ENCODE measurements at regions not wholly inside any gene's neighbourhood (a gene's known extent, or its start where the extent isn't known, plus 50 kb on each side); places are given as distances from the start of the nearest gene placed in this dataset.

GRCh38 chr4:152156442-152156841, 379.4 kb downstream of the FBXW7 start:
- no peak for DNase-seq (ENCODE audit: low read depth, low spot score)
- ChIA-PET CTCF (no interaction called here), POLR2A (no interaction called here)
- H3K4me3 ChIP-seq (ENCODE audit: low read depth, low read length): no peak overlapping the region
- TF ChIP-seq CTCF (IDR thresholded peaks at IDR 0.05; ENCODE audit: insufficient read depth, low read length, missing control alignments): no peak

DNA sequence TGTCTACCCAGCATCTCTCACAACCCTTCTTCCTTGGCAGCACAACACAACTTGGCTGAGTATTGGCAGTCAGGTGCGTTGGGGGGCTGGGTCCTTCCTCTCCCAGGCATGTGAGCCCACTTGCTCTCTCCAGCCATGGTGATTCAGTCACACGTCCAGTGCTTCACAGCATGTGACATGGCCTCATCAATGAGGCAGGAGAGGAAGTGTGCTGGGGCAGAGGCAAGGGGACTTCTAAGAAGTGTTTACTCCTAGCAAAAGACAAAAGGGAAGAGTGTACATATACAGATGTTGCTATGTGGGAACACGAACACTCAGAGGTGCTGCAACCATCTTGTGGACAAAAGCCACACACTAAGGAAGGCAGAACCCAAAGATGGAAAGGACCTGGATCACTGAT, 380.8 kb downstream of the FBXW7 start:
- CTCF ChIA-PET: no interaction called here
- TF ChIP-seq CTCF (IDR thresholded peaks at IDR 0.05; ENCODE audit: insufficient read depth, low read length, missing control alignments): no peak
- POLR2A ChIA-PET: no interaction called here
- DNase-seq (ENCODE audit: low read depth, low spot score): no peak
- no peak overlapping the region for H3K4me3 ChIP-seq (ENCODE audit: low read depth, low read length)

- DNase-seq (ENCODE audit: low read depth, low spot score): no peak
- no peak overlapping the region for H3K4me3 ChIP-seq (ENCODE audit: low read depth, low read length)
- CTCF ChIA-PET: no interaction called here
- POLR2A ChIA-PET: no interaction called here
- no peak for TF ChIP-seq CTCF (IDR thresholded peaks at IDR 0.05; ENCODE audit: insufficient read depth, low read length, missing control alignments)
Observed at GRCh38 chr4:152154433-152154832, 381.5 kb downstream of the FBXW7 start.

DNA sequence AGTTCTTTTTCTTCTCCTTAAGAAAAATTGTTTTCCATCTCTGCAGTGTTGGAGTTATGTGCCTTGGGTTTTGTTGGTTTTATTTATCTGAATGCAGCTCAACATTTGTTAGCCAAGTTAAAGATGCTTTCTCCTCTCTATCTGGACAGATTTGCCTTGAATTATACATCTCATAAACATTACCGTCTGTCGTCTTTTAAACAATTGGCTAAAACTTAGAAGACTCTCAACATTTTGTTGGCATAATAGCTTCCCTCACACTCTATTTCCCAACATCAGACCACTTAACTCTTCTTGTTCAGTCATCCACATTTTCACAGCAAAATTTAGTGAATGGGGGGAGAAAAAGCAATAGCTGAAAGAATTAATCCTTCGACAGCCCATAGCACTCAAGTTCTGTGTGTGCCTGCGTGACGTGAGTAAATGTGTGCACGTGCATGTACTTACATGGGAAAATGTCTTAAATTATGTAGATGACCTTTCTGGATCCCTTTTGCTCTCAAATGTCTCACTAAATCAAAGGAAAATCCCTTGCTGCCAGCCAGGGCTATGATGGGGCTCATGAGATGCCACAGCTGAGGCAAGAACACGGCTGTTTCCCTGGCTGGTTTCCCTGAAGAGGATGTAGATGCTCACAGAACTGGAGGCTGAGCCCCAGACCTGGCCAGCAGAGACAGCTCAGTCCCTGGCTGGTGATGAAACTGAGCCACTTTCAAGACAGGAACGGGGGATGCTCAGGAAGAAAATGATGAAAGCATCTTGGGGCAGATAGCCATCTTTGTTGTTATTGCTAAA, 382.2 kb downstream of the FBXW7 start:
- no peak for TF ChIP-seq CTCF (IDR thresholded peaks at IDR 0.05; ENCODE audit: insufficient read depth, low read length, missing control alignments)
- no peak for DNase-seq (ENCODE audit: low read depth, low spot score)
- H3K4me3 ChIP-seq (ENCODE audit: low read depth, low read length): no peak overlapping the region
- CTCF ChIA-PET: no interaction called here
- POLR2A ChIA-PET: no interaction called here

DNA sequence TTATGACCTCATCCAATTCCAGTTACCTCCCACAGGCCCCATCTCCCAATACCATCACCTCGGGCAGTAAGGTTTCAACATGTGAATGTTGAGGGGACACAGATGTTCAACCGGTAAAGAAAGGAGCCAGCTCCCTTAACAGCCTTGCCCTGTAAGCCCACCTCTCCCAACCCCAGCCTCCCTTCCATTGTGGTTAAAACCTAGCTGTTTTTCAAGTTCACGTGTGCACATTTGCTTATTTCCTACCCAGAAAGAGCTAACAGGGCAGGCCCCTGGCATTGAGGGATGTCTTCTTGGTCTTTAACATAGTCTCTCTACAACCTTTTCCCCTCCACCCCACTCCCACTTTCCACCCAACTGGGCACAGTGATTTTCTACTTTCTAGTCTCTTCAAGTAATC, 385.7 kb downstream of the FBXW7 start:
- H3K4me3 ChIP-seq (ENCODE audit: low read depth, low read length): no peak overlapping the region
- TF ChIP-seq CTCF (IDR thresholded peaks at IDR 0.05; ENCODE audit: insufficient read depth, low read length, missing control alignments): no peak
- ChIA-PET CTCF (no interaction called here), POLR2A (no interaction called here)
- no peak for DNase-seq (ENCODE audit: low read depth, low spot score)

- no peak overlapping the region for H3K4me3 ChIP-seq (ENCODE audit: low read depth, low read length)
- POLR2A ChIA-PET: no interaction called here
- TF ChIP-seq CTCF (IDR thresholded peaks at IDR 0.05; ENCODE audit: insufficient read depth, low read length, missing control alignments): no peak
- CTCF ChIA-PET: no interaction called here
- no peak for DNase-seq (ENCODE audit: low read depth, low spot score)
Observed at GRCh38 chr4:152149745-152150144, 386.1 kb downstream of the FBXW7 start.
